BE2C (cell line): ENCODE measurements at regions not wholly inside any gene's neighbourhood (a gene's known extent, or its start where the extent isn't known, plus 50 kb on each side); places are given as distances from the start of the nearest gene placed in this dataset.

ENCODE experiments used
- DNase-seq: peaks from one replicate; pipeline ENCODE4 v3.0.0-alpha.2; 2020
- H3K27me3 ChIP-seq: fragments of 250-450 bp; sonication (Bioruptor Pico); 2 replicates; pipeline ENCODE4 v1.5.1; 2020; ENCODE audit warnings: mild to moderate bottlenecking
- H3K36me3 ChIP-seq: fragments of 250-450 bp; sonication (Bioruptor Pico); 2 replicates; pipeline ENCODE4 v1.5.1; 2020; ENCODE audit warnings: mild to moderate bottlenecking
- H3K4me1 ChIP-seq: fragments of 250-450 bp; sonication (Bioruptor Pico); 2 replicates; pipeline ENCODE4 v1.5.1; 2020
- H3K4me3 ChIP-seq: 2 replicates; pipeline ENCODE4 v1.5.1; 2011; ENCODE audit warnings: low read depth, low read length
- H3K9me3 ChIP-seq: fragments of 250-450 bp; sonication (Bioruptor Pico); 2 replicates; pipeline ENCODE4 v1.5.1; 2020
- TF ChIP-seq, protein P1 (sequence below): IDR thresholded peaks from 2 replicates; pipeline ENCODE4 v1.5.1; 2012; ENCODE audit warnings: mild to moderate bottlenecking, low read depth, low read length

DNA sequence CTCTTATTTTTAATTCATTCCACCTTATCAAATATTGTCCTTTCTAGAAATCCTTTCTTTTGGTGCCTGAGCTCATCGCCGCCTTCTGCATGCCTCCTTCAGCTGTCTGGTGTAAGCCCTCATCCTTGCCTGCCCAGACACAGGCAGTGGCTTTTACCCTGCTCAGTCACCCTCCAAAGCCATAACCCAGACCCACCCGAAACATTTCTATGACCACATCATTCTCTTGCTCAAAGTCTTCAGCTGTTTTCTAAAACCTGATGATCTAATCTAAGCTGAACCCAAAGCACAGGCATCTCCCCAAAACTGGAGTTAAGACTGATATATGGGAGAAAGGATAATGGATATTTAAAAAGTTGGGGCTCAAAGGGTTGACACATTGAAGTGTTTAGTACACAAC lies 753.7 kb upstream of the SGCG start:
- TF ChIP-seq, protein P1, sequence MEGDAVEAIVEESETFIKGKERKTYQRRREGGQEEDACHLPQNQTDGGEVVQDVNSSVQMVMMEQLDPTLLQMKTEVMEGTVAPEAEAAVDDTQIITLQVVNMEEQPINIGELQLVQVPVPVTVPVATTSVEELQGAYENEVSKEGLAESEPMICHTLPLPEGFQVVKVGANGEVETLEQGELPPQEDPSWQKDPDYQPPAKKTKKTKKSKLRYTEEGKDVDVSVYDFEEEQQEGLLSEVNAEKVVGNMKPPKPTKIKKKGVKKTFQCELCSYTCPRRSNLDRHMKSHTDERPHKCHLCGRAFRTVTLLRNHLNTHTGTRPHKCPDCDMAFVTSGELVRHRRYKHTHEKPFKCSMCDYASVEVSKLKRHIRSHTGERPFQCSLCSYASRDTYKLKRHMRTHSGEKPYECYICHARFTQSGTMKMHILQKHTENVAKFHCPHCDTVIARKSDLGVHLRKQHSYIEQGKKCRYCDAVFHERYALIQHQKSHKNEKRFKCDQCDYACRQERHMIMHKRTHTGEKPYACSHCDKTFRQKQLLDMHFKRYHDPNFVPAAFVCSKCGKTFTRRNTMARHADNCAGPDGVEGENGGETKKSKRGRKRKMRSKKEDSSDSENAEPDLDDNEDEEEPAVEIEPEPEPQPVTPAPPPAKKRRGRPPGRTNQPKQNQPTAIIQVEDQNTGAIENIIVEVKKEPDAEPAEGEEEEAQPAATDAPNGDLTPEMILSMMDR = no peak
- Histone ChIP-seq H3K4me3 (no peak overlapping the region), H3K27me3 (no peaks in the 10 kb centered on the region)

DNA sequence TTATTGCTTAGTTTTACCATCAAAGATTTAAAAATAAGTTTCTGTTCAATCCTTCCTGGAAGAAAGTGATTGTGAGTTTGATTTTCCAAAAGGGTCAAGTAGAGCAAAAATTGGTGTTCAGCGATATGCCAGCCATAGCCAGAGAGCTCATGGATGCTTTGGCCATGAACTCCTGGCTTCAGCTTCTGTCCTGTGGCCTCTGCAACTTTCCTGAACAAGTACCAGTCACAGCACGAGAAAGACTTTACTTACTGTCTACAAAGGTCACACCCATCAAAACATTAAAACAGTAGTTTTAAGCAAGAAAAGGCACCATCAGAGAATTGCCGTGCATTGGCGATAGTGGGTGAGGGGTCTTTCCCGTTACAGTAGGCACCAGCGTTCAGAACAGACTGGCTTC lies 753.0 kb upstream of the SGCG start:
- Histone ChIP-seq H3K9me3 (no peaks in the 10 kb centered on the region), H3K4me1 (no peaks in the 10 kb centered on the region), H3K36me3 (no peaks in the 10 kb centered on the region), H3K4me3 (no peak overlapping the region), H3K27me3 (no peaks in the 10 kb centered on the region)
- TF ChIP-seq, protein P1 = no peak
- no peak for DNase-seq

More for the DNA sequence above, 753.7 kb upstream of the SGCG start:
- DNase-seq = no peak
- Histone ChIP-seq H3K9me3 (no peaks in the 10 kb centered on the region), H3K36me3 (no peaks in the 10 kb centered on the region), H3K4me1 (no peaks in the 10 kb centered on the region)

DNA sequence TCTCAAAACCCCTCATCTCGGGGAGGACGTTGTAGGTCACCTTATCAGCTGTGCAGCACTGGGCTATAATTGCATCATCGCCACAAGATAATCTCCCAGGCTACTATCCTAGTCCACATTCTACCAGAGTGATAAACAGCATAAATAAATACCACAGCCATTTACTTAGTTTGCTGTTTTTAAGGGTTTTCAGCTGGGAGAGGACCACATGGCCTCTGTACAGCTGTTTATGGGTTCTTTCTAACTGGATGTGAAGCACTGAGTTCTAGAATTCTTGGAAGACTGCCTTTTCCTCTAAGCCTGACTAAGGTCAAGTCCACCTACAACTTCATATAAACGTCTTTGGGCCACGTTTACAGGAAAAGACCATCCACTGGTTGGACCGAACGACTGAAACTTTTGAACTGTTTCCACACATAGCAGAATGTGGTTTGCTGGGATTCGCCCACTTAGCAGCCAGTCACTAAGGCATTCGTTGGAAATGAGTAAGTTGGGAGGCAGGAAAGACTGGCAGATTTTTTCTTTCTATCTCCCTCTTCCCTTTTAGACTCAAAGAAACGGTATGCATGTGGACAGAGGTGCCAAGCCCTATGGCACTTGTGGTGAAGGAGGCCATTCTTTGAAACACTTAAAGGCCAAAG lies 752.5 kb upstream of the SGCG start:
- H3K9me3 ChIP-seq = no peaks in the 10 kb centered on the region
- H3K27me3 ChIP-seq = no peaks in the 10 kb centered on the region
- no peaks in the 10 kb centered on the region for H3K4me1 ChIP-seq
- no peak overlapping the region for H3K4me3 ChIP-seq
- TF ChIP-seq, protein P1 = no peak
- no peaks in the 10 kb centered on the region for H3K36me3 ChIP-seq
- DNase-seq = no peak

DNA sequence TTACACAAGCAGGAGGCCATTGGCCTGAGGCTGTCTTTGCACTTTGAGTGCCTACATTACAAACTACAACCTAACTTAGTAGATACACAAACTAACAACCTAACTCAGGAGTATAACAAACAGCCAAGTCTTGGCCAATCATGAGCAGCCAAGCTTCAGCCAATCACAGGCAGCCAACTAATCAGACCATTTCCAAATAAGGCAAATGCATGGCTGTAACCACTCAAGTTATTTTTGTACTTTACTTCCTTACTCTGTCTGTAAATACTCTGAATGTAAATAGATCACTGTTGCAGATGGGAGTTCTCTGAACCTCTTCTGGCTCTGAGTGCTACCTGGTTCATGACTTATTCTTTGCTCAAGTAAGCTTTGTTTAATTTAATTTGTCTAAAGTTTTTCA lies 748.1 kb upstream of the SGCG start:
- Histone ChIP-seq H3K4me3 (no peak overlapping the region), H3K27me3 (no peaks in the 10 kb centered on the region), H3K36me3 (no peaks in the 10 kb centered on the region), H3K4me1 (no peaks in the 10 kb centered on the region), H3K9me3 (no peaks in the 10 kb centered on the region)
- no peak for DNase-seq
- TF ChIP-seq, protein P1 = no peak

DNA sequence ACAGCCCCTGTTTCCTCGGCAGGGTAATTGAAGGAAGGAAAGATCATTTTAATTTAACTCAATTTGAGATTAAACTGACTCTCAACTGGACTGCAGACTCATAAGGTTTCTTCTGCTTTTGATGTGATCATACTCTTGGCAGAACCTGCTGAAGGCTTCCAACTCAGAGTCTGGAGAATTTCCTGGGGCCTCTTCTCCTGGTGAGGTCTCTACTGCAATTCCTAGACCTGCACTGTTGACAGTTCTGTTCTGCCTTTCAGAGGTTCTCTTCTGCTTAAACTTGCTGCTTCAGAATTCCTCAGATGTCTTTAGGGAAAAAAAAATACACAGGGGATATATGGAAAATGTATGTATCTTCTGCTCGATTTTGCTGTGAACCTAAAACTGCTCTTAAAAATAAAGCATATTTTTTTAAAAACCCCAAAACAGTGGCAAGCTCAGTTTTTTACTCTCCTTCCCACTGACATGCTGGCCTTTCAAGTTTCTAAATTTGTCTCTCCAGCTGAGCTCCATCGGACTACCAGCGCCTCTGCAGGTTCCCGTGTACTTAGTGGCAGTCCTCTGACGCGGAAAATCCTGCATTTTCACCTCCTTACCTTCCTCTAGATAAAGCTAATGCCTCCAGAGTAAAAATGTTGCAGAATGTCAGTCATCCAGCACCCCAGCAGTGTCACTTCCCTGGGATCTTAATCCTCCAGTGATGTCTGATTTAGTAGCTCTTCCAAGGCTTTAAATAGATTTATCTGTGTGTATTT lies 733.5 kb upstream of the SGCG start:
- no peak overlapping the region for H3K4me3 ChIP-seq
- H3K27me3 ChIP-seq = no peaks in the 10 kb centered on the region
- H3K9me3 ChIP-seq = no peaks in the 10 kb centered on the region
- H3K36me3 ChIP-seq = no peaks in the 10 kb centered on the region
- no peak for DNase-seq
- no peaks in the 10 kb centered on the region for H3K4me1 ChIP-seq
- TF ChIP-seq, protein P1 = no peak

DNA sequence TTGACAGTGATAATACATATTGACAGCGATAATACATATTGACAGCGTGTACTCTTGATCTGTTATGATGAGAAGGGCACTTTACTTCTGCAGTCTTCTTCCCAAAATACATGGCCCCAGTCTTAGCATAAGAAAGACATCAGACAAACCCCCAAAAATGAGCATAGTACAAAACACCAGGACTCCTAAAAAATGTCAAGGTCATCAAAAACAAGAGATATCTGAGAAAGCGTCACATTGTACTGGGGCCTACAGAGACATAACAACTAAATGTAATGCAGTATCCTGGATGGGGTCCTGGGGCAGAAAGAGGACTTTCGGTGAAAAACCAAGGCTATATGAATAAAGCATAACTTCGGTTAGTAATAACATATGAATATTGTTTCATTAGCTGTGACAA lies 731.5 kb upstream of the SGCG start:
- no peak overlapping the region for H3K4me3 ChIP-seq
- H3K4me1 ChIP-seq = no peaks in the 10 kb centered on the region
- H3K27me3 ChIP-seq = no peaks in the 10 kb centered on the region
- TF ChIP-seq, protein P1 = no peak
- H3K9me3 ChIP-seq = no peaks in the 10 kb centered on the region
- no peaks in the 10 kb centered on the region for H3K36me3 ChIP-seq
- DNase-seq = no peak
